Common myeloid progenitor, CD34-positive (primary cell): ENCODE measurements at regions not wholly inside any gene's neighbourhood (a gene's known extent, or its start where the extent isn't known, plus 50 kb on each side); places are given as distances from the start of the nearest gene placed in this dataset.
A peak's percentile ranks its signal among the peaks of the same experiment; 100 is the strongest.

Experiments
- CTCF ChIA-PET: fragments of 350-600 bp; sonication (Branson Sonifier 250); formaldehyde crosslinking; loops from one replicate; lab custom pipeline; 2021; ENCODE audit warnings: antibody characterized with exemption; lab: Charles Lee
- POLR2A ChIA-PET: fragments of 350-600 bp; sonication (Branson Sonifier 250); formaldehyde crosslinking; loops from one replicate; lab custom pipeline; 2021; ENCODE audit warnings: antibody characterized with exemption; lab: Charles Lee
- DNase-seq, 3 donors: peaks; one replicate each; pipeline versions ENCODE4 v3.0.0 to v3.0.0-alpha.2; 2013
- H3K27ac ChIP-seq, 2 experiments: 1 replicate in 1 of 2; 2 replicates in 1 of 2; pipeline ENCODE4 v1.7.0; 2013; ENCODE audit warnings: inconsistent platforms in 2 of 2, low read length in 2 of 2, mild to moderate bottlenecking in 2 of 2, low read depth in 1 of 2, moderate library complexity in 1 of 2; ENCODE audit not compliant: severe bottlenecking in 2 of 2, insufficient read depth in 1 of 2, poor library complexity in 1 of 2
- H3K27me3 ChIP-seq, 5 experiments: replicated peaks in 2 of 5; 1 replicate in 3 of 5; 2 replicates in 2 of 5; pipeline versions ENCODE4 v1.6.1 to v1.7.0; 2013; ENCODE audit warnings: low read length in 4 of 5, mild to moderate bottlenecking in 2 of 5, moderate library complexity in 2 of 5, inconsistent platforms in 1 of 5; ENCODE audit not compliant: insufficient read depth in 5 of 5, control insufficient read depth in 4 of 5
- H3K36me3 ChIP-seq, 4 experiments: 1 replicate in 2 of 4; 2 replicates in 2 of 4; pipeline versions ENCODE4 v1.6.1 to v1.7.0; 2013; ENCODE audit warnings: low read length in 3 of 4, control low read depth in 1 of 4, mild to moderate bottlenecking in 1 of 4; ENCODE audit not compliant: control insufficient read depth in 4 of 4, insufficient read depth in 4 of 4
- H3K4me1 ChIP-seq, 4 experiments: 1 replicate in 3 of 4; 2 replicates in 1 of 4; pipeline versions ENCODE4 v1.6.1 to v1.7.1; 2013; ENCODE audit warnings: low read length in 3 of 4, mild to moderate bottlenecking in 3 of 4, control low read depth in 1 of 4, inconsistent platforms in 1 of 4, moderate library complexity in 1 of 4; ENCODE audit not compliant: control insufficient read depth in 4 of 4, insufficient read depth in 4 of 4; ENCODE audit errors: control extremely low read depth in 1 of 4
- H3K4me3 ChIP-seq, 7 experiments: 1 replicate in 4 of 7; 2 replicates in 3 of 7; pipeline versions ENCODE4 v1.5.1 to v1.7.0; 2013; ENCODE audit warnings: mild to moderate bottlenecking in 7 of 7, low read length in 6 of 7, moderate library complexity in 6 of 7, inconsistent platforms in 2 of 7, low read depth in 2 of 7, control low read depth in 1 of 7; ENCODE audit not compliant: insufficient read depth in 4 of 7, control insufficient read depth in 1 of 7; ENCODE audit errors: extremely low read depth in 1 of 7
- H3K9me3 ChIP-seq, 5 experiments: 1 replicate in 4 of 5; 2 replicates in 1 of 5; pipeline versions ENCODE4 v1.6.1 to v1.7.1; 2013; ENCODE audit warnings: low read length in 4 of 5, mild to moderate bottlenecking in 2 of 5, inconsistent platforms in 1 of 5, low read depth in 1 of 5, moderate library complexity in 1 of 5; ENCODE audit not compliant: control insufficient read depth in 4 of 5, insufficient read depth in 2 of 5; ENCODE audit errors: control extremely low read depth in 1 of 5
- WGBS: methylation state at CpG from one replicate; pipeline ENCODE4 v1.1.5; 2013; ENCODE audit not compliant: insufficient coverage; 5-methylcytosine and 5-hydroxymethylcytosine counted together

GRCh38 chr9:22913026-22913425 lies 466.4 kb downstream of the DMRTA1 start:
- DNase-seq: no peak
- no peaks in the 10 kb centered on the region for H3K9me3 ChIP-seq
- H3K27ac ChIP-seq: no peak overlapping the region
- POLR2A ChIA-PET: no interaction called here
- CTCF ChIA-PET: no interaction called here
- no peaks in the 10 kb centered on the region for H3K27me3 ChIP-seq
- H3K36me3 ChIP-seq: no peaks in the 10 kb centered on the region
- 56% methylated on average over 1 of the region's 4 CpGs for WGBS
- H3K4me1 ChIP-seq: no peaks in the 10 kb centered on the region
- no peak overlapping the region for H3K4me3 ChIP-seq

- H3K4me3 ChIP-seq: no peak overlapping the region
- DNase-seq: no peak
- no peak overlapping the region for H3K27ac ChIP-seq
- WGBS: 73% methylated on average over 3 of the region's 4 CpGs
- no peaks in the 10 kb centered on the region for H3K36me3 ChIP-seq
- H3K27me3 ChIP-seq: no peaks in the 10 kb centered on the region
- CTCF ChIA-PET: no interaction called here
- no peaks in the 10 kb centered on the region for H3K4me1 ChIP-seq
- POLR2A ChIA-PET: no interaction called here
- H3K9me3 ChIP-seq: no peaks in the 10 kb centered on the region
Measured at GRCh38 chr9:22913518-22913917, 466.9 kb downstream of the DMRTA1 start.

- Histone ChIP-seq H3K27me3 (no peaks in the 10 kb centered on the region), H3K9me3 (no peaks in the 10 kb centered on the region), H3K4me3 (no peak overlapping the region), H3K4me1 (no peaks in the 10 kb centered on the region), H3K27ac (no peak overlapping the region), H3K36me3 (no peaks in the 10 kb centered on the region)
- POLR2A ChIA-PET: no interaction called here
- DNase-seq: no peak
- WGBS: no CpG with 5 or more reads among the region's 2 CpGs
- CTCF ChIA-PET: no interaction called here
Measured at GRCh38 chr9:22916148-22916547, 469.5 kb downstream of the DMRTA1 start.

- H3K27ac ChIP-seq: no peak overlapping the region
- H3K36me3 ChIP-seq: no peaks in the 10 kb centered on the region
- no peaks in the 10 kb centered on the region for H3K4me1 ChIP-seq
- H3K9me3 ChIP-seq: no peaks in the 10 kb centered on the region
- no peaks in the 10 kb centered on the region for H3K27me3 ChIP-seq
- no peak for DNase-seq
- POLR2A ChIA-PET: no interaction called here
- CTCF ChIA-PET: no interaction called here
- 80% methylated on average over 1 of the region's 1 CpG for WGBS
- no peak overlapping the region for H3K4me3 ChIP-seq
Measured at GRCh38 chr9:22919423-22919822, 472.8 kb downstream of the DMRTA1 start.

GRCh38 chr9:22921742-22922141 lies 475.1 kb downstream of the DMRTA1 start:
- no peak for DNase-seq
- WGBS: 95% methylated on average over 3 of the region's 3 CpGs
- ChIA-PET CTCF (no interaction called here), POLR2A (no interaction called here)
- no peaks in the 10 kb centered on the region for H3K27me3 ChIP-seq
- no peaks in the 10 kb centered on the region for H3K9me3 ChIP-seq
- no peaks in the 10 kb centered on the region for H3K36me3 ChIP-seq
- H3K4me1 ChIP-seq: no peaks in the 10 kb centered on the region
- no peak overlapping the region for H3K4me3 ChIP-seq
- H3K27ac ChIP-seq: no peak overlapping the region

DNA sequence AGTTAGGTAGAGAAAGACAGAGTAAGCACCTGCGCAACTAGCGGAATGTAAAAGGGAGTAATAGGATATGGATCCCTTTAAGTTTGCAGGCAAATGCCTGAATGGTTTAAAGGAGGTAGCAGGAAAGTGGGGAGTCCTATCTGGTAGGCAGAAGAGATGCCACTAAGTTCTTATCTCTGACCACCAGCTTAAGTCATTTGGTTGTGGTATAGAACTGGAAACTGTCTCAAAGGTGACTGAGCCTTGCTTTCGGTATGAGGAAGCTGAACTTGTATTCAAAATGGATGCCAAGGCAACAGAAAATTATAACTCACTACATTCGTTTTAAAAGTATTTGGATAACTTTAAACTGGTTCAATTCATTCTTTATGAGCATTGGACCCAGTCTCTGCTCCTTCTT lies 475.6 kb downstream of the DMRTA1 start:
- 100% methylated on average over 3 of the region's 4 CpGs for WGBS
- CTCF ChIA-PET: no interaction called here
- Histone ChIP-seq H3K4me1 (no peaks in the 10 kb centered on the region), H3K36me3 (no peaks in the 10 kb centered on the region), H3K27me3 (no peaks in the 10 kb centered on the region), H3K9me3 (no peaks in the 10 kb centered on the region), H3K4me3 (no peak overlapping the region), H3K27ac (no peak overlapping the region)
- POLR2A ChIA-PET: no interaction called here
- DNase-seq: peak in 2 of 3 donors; percentile 0 to 2

DNA sequence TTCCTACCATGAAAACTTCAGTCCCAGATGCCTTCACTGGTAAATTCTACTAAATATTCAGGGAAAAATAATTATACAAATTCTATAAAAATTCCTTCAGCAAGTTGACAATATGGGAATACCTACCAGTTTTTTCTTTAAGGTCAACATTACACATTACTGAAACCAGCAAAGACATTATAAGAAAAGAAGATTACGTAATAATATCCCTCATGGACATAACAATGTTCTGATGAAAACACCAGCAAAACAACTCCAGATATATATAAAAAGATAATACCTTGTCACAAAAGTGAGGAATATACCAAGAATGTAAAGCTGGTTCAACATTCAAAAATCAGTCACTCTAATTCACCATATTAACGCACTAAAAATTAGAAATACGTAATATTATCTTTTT lies 507.9 kb downstream of the DMRTA1 start:
- no peaks in the 10 kb centered on the region for H3K27me3 ChIP-seq
- CTCF ChIA-PET: no interaction called here
- no peaks in the 10 kb centered on the region for H3K4me1 ChIP-seq
- no peak overlapping the region for H3K27ac ChIP-seq
- no peaks in the 10 kb centered on the region for H3K9me3 ChIP-seq
- POLR2A ChIA-PET: no interaction called here
- no peak overlapping the region for H3K4me3 ChIP-seq
- H3K36me3 ChIP-seq: no peaks in the 10 kb centered on the region
- WGBS: 100% methylated on average over 2 of the region's 3 CpGs
- no peak for DNase-seq
